ENCODE measurements at regions not wholly inside any gene's neighbourhood (a gene's known extent, or its start where the extent isn't known, plus 50 kb on each side); places are given as distances from the start of the nearest gene placed in this dataset.

DNA sequence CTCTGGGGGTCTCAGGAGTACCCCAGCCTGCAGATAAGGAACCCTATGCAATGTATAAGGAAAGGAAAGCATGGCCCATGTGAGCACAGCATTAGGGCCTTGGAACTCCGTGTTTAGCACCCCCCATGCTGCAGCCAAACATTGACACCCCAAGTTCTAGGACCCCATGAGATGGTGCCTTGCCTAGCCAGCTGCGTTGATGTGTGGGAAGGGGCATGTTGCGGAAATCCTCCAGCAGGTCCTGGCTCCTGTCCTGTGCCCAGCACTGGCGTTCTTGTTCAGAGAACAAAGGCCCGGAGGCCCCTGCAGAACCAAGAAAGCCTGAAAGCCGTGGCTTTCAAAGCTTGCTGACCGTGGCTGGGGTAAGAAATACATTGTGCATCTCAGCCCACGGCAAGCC, 99.4 kb upstream of the DIO3 start:
- no peak for DNase-seq

DNA sequence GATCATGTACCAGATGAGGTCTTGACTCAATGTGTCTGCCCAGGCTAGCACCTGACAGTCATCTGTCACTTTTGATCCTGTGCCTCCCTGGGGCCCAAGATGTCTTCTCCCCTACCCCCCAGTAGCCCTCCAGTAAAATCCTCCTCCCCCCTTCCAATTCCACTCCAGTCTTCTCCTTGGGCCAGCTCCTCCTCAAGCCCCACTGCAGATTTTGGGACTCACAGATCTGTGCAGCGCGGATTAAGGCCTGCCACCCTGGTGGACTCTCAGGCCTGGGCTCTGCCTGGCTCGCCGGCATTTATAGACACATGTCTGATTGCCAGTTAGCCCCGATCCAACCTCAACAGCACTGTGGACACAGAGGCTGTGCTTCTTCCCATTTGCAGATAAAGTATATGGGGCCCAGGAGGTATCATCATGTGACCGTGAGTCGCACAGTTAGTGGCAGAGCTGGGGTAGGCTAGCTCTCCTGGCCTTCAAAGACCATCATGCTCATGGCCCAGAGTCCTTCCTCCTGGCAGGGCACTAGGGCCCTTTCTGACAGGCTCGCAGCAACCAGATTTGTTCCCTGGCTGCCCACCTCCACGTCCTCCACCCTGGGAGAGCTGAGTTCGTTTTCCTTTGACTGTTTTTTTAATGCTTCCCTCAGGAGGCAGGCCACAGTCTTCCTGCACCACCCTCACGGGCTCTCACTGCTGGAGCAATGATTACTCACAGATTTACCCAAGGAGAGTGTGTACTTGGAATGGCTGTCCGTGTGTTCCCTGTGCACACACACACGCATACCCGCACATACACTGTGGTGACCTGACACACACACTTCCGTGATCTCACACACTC, 98.3 kb upstream of the DIO3 start:
- DNase-seq, result no peak

DNA sequence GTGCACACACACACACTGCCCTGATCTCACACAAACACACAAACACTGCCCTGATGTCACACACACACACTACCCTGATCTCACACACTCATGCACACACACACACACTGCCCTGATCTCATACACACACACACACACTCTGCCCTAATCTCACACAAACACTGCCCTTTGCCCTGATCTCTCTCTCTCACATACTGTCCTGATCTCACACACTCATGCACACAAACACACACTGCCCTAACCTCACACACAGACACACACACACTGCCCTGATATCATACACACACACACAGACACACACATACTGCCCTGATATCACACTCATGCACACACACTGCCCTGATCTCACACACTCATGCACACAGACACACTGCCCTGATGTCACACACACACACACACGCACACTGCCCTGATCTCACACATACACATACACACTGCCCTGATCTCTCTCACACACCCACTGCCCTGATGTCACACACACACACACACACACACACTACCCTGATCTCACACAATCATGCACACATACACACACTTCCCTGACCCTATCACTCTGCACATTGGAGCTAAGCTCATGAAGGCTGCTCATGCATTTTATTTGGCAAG, 97.6 kb upstream of the DIO3 start:
- no peak for DNase-seq

DNA sequence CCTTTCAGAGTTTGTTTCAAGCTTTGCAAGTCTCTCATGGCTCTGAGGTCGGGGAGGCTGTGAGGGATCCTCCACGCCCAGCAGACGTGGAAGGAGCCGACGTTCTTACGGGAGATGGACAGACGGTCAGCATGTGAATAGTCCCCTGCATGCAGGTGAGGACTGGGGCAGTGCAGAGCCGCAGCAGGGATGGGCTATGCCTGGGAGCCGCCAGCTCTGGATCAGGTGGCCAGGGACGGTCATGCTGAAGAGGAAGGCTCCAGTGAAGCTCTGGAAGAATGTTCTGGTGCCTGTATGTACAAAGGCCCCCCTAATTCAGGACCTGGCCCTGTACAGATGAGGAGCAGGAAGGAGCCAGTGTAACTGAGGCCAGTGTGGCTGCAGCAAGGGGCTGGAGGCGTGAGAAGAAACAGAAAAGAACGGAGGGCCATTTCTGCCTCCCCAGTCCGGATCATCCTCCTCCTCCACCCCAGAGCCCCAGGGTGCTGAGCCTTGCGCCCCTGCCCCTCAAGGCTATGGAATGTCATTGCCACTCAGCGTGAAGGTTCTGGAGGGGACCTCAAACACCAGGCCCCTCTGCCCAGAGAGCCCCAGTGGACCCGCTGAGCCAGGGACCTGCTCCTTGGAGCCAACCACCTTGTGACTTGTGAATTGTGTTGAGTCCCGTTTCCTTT, 96.8 kb upstream of the DIO3 start:
- DNase-seq, result no peak

DNA sequence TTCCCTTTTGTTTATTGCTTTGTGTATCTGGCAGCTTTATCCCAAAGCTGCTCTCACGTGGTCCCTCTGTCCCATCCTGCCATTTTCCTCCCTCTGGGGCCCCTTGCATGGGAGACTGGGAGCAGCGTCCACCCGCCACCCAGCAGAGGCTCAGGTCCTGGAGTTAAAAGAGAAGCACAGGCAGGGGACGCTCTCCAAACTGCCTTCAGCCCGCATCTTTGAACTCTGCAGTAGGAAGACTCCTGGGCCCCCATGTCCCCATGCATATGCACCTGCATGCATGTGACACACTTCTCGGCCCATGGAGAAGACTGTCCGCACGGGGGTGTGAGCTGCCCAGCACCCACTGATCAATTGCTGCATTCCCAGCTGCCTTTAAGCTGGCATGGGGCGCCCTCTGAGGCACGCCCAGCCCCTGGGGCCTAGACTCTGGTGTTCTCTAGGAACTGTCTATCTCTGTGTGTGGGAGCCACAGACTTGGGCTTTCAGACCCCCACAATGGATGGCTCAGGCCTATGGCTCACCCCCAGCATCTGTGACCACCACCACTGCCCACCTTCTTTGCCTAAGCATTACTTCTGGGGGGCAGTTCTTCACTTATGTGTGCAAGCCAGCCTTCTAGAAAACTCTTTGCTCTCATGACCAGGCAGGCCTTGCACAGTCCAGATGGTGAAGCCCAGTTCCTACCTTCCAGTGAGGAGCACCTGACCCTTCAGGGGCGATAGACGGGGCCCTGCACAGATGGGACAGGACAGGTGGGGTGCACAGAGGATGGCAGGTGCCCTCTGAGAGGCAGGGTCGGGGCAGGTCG, 96.1 kb upstream of the DIO3 start:
- DNase-seq, result no peak

DNA sequence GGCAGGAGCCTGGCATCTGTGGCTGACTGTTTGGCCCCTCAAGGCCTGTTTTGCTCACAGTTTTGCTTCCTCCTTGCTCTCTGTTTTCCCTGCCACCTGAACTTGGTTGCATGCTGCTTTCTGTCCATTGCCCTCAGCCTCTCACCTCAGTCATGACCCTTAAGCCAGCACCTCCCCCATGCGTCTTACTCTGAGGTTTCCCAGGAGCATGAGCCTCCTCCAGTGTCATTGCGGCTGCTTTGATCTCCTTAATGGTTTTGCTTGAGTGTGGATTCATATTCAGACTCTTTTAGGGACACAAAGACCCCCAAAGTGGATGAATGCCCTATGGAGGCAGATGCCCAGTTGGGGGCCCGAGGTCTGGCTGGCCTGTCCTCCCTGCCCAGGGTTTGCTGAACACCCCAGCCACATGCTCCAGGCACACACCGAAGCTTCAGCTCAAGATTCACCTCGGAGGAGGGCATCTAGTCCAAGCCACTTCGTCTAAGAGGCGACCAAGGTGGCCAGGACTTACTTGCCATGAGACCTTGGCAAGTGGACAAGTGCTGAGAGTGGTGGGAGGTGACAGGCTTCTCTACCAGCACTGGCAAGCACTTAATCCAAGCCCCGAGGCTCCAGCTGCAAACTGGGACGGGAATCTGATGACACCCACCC, 95.4 kb upstream of the DIO3 start:
- no peak for DNase-seq

DNA sequence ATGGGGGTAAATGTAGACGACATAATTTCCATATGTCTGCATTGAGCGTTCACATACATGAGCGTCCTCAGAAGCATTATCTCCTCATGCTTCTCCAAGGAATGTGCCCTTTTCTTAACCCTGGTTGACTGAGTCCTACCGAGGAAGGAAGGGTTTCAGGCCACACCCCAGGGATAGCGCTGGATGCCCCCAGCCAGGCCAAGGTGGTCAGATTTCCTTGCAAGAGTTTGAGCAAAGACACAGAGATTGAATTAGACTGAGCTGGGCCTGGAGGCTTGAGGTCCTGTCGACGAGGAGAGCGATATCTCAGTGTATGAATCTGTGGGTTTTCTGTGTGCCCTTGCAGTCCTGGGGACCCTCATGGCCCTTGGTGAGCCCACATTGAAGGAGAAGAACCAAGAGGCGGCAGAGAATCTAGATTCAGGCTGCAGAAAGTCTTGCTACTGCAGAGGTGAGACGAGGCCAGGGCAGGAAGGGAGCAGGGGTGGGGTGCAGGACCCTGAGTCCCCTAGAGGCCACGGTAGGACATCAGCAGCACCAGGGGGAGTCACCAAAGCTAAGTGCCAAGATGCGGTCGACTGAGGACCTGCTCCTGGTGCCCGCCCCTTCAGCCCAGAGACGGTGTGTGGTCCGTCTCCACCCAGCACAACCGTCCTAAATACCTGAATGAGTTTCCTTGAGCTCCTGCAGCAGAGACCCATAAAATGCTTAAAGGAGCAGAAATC, 94.7 kb upstream of the DIO3 start:
- DNase-seq, result no peak

DNA sequence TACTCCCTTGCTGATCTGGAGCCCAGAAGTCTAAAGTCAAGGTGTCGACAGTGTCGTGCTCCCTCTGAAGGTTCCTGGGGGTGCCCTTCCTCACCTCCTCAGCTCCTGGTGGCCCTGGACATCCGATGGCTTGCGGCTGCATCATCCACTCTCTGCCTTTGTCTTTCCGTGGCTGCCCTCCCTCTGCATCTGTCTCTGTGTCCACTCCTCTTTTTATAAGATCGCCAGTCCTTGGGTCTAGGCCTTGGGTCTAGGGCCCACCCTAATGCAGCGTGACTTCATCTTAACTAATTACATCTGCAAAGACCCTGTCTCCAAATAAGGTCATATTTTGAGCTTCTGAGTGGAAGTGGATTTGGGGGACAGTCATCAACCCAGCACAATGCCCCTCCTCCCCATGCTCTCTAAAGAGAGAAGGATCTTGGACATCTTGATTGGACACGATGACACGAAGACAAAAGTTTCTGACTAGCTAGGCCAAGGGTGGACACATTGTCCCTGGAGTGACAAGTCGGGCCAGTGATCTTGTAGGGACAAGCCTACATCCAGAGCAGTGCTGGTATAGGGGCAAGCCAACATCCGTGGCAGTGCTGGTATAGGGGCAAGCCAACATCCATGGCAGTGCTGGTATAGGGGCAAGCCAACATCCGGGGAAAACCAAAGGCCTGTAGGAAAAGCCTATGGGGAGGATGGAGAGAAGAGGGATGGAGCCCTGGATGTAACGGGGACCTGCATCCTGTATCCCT, 93.9 kb upstream of the DIO3 start:
- no peak for DNase-seq

DNA sequence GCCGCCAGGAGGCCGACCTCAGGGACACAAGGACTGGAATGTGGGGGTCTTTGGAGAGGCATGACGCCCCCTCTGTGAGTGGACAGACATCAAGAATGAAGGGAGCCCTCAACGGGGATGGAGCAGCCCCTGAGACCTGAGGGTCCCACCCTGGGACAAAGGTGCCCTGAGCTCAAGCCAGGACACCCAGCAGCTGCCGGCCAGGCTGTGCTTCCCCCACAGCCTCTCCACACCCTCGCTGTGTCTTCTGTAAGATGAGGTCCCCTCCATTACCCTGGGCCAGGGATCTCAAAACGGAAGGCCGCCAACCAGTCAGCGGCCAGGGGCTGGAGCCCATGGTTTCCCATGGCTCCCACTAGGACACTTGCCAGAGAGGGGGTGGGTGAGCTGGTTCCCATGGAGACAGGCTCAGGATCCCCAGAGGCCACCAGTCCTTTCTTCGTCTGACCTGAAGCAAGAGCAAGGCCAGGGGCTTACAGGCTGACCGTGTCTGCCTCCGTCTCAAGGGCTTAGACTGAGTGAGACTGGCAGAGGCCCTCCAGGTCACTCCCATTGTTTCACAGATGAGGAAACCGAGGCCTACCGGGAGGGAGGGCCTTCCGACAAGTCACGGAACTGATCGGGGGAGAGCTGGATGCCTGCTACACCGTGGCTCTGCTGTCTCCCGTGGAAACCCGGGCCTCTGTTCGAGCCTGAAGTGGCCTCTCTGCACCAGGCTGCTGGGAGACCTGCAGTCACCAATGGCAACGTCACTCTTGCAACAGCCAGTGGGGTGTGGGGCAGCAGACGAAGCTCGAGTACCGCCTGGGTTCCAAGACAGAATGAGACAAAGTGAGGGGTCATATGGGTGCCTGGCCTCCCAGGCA, 91.7 kb upstream of the DIO3 start:
- no peak for DNase-seq

DNA sequence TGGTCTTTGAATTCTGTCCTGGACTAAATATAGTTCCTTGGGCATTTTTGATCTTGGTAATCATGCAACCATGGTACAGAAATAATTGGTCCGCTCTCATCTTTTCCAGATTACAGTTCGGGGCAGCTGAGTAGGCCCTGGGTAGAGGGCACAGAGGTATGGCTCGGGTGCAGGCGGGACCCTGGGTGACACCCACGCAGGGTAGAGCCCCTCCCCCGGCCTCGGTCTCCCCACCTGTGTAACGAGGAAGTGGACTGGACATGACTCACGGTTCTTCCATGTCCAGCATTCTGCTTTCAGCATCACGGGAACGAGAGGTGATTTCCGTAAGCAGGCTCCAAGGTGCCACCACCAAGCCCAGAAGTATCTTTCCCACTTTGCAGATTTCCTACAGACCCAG, 91.0 kb upstream of the DIO3 start:
- DNase-seq, result no peak

DNA sequence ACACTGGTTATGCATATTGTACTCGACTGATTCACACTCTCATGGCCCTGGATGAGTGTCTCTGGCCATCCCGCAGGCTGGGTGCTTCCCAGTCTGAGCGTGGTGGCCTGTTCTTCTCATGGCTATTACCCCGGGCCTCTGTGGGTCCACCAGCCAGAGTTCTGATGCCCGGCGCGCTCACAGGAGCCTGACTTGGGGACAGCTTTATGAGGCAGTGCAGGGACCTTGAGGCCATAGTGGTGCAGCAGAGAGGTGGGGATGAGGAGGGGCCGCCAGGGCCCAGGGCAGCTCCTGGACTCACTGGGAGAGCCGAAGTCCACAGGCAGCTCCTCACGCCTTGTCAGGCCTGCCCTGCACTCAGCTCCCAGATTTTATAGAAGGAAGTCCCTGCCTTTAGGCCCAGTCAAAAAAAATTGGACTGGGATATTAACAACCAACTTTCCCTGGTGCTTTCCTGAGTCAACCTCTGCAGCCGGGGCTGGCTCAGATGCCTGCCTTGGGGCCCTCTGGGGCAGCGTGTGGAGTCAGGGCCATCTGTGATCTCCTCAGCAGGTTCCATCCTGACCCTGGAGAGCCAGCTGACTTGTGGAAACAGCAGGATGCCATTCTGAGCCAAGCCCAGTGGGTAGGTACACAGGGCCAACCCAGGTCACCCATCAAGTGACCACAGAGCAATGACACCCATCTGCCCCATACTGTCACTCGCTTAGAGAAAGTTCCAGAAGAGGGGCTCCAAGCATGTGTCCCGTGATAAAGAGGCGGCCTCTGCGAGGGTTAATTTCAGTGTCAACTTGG, 89.4 kb upstream of the DIO3 start:
- DNase-seq, result no peak

DNA sequence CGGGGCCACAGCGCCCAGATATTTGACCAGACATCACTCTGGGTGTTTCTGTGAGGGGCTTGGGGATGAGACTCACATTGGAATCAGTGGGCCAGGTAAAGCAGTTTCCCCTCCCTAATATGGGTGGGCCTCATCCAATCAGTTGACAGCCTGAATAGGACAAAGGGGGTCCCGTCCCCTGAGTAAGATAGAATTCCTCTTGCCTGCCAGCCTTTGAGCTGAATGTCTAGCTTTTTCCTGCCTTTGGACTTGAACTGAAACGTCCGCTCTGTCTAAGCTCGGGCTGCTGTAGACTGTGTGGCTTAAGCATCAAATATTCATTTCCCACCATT, 88.8 kb upstream of the DIO3 start:
- DNase-seq, result no peak

DNA sequence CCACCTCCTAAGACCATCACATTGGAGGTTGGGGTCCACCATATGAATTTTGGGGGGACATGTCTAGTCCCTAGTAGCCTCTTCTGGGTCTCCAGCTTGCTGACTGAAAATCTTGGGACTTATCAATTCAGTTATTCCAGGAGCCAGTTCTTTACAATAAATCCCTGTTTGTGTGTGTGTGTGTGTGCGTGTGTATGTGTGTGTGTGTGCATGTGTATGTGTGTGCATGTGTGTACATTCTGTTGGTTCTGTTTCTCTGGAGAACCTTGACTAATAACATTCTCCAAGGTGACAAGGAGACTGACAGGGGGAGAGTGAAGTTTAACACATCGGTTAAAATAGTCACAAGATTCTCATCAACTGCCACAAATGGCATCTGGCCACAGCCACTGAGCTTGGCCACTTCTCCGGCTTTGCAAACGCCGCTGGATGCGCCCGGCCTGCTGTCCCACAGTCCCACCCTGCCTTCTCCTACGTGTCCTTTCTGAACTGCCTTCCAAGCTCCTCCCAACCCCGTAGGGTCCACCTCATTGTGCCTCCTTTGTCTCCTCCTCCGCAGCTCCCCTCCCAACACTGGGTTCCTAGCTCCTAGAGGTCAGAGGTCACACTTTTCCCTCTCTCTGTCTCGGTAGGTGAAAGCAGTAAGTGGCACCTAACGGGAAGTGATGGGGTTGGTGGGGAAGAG, 88.1 kb upstream of the DIO3 start:
- no peak for DNase-seq

DNA sequence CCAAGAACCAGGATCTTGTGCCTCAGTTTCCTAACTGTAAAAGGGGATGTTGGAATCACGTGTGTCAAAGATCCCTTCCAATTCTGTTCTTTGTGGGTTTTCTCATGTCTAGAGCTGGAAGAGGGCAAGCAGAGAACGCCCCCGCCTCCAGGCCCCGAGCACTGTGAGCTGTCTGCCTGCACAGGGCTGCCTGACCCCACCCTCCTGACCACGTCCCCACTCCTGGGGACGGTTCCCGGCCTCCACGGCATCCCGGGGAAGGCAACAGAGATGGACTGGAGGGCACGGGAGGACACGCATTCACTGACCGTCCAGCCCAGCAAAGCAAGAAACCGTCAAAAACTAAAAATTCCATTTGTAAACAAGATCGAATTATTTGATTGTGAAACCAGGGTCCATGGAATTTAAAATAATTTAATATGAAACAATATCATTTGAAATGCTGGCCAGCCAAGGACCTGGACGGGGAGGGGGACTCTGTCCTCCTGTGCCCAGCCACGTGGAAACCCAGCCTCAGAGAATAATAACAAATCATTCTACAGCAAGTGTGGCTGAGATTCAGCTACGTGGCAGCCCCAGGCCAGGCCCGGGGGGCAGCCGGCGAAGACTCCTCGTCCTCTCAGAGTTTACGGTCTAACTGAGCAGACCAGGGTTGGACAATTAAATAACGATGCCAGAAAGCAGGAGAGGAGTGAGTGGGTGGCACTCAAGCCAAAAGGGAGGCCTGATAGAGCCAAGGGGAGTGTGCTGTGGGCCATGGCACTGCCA, 87.3 kb upstream of the DIO3 start:
- DNase-seq, result no peak

DNA sequence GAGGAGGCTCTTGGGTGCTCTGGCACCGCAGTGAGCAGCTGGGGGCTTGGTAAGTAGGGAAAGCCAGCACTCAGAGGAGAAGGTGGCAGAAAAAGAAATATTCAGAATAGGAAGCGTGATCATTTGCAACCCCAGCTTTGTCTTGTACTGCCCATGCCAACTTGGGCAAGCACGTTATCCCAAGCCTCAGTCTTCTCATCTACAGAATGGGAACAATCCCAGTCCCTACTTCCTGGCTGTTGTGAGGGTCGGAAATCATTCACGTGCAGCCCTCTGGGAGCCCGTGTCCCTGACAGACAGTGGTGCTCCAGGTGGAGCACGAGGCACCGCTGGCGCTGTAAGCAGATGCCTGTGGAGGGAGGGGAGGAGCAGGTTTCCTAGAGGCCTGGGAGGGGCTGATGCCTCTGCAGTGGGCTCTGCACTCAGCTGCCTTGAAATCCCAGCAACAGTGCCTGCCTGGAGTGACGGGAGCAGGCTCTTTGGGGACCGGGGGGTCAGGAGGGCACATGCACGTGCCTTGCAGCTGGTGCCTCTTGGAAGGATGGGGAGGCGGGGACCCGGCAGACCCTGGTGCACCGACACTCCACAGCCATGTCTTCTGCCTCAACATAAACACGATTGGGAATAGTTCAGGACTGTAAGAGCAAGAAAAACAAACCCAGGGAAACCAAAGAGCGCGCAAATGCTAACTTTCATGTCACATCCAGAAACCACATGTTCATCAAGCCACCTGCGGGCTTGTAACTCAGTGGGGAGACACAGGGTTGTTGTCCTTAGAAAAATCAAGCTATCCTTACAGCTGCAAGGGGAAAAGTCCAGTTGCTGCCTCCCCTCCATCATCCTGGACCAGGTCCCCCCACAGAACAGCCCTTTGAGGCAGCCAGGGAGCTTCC, 86.5 kb upstream of the DIO3 start:
- no peak for DNase-seq

DNA sequence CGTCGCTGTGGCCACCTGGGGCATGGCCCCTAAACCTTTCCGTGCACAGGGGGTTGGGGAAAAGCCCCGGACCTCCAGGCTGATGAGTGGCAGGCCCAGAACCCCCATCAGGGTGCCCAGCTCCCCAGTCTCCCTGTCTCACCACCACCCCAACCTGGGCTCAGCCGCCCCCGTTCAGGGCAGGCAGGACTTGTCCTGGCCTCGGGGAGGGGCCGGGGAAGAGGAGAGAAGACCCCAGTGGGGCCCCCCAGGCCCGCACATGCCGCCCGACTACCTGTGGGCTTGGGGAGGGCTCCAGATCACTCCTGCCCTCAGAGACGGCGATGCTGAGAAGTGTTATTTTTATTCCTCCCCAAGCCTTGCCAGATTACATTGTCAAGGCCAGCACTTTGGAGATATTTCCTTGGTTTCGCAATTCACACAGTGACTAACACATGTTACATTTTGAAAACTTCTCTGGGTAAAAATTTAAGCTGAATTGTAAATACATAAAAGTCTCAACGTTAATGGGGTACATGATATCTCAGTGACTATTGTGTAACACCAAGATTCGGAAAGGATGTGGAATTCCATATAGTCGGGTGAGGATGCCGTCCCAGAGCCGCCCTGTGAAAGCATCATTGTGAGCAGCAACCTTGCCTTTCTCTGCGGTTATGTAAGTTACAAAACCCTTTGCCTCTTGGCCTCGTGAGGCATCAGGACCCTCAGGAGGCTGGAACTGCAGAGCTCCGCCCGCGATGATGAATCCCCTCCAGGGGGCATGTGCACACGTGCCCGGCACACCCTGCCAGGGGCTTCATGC, 85.6 kb upstream of the DIO3 start:
- no peak for DNase-seq

Data from cerebellar nuclear complex (tissue), 1 donor.